Fibroblast of pulmonary artery (primary cell): ENCODE measurements at regions not wholly inside any gene's neighbourhood (a gene's known extent, or its start where the extent isn't known, plus 50 kb on each side); places are given as distances from the start of the nearest gene placed in this dataset.

ENCODE experiments used
- DNase-seq: peaks from one replicate; pipeline ENCODE4 v3.0.0-alpha.2; 2010; ENCODE audit warnings: low read depth
- H3K4me3 ChIP-seq: replicated peaks from 2 replicates; pipeline ENCODE4 v1.5.1; 2011; ENCODE audit warnings: low read depth, mild to moderate bottlenecking, control low read depth, low read length, moderate library complexity
- CTCF ChIP-seq: IDR thresholded peaks from 2 replicates; pipeline ENCODE4 v1.5.1; 2011; ENCODE audit warnings: mild to moderate bottlenecking, control low read depth, low read length, inconsistent platforms; ENCODE audit errors: missing control alignments

- DNase-seq = peak; percentile 1
- no peak for TF ChIP-seq CTCF
- no peak overlapping the region for H3K4me3 ChIP-seq
Measured at GRCh38 chr10:76647301-76647700, 990.3 kb downstream of the KCNMA1 start.

- no peak overlapping the region for H3K4me3 ChIP-seq
- DNase-seq = no peak
- no peak for TF ChIP-seq CTCF
Measured at GRCh38 chr10:76645341-76645740, 992.3 kb downstream of the KCNMA1 start.

- no peak for DNase-seq
- no peak overlapping the region for H3K4me3 ChIP-seq
- TF ChIP-seq CTCF = no peak
Measured at GRCh38 chr10:76644476-76644875, 993.1 kb downstream of the KCNMA1 start.

- no peak for DNase-seq
Measured at GRCh38 chr10:76643511-76643911, 994.1 kb downstream of the KCNMA1 start.

GRCh38 chr10:76642358-76642757 lies 995.2 kb downstream of the KCNMA1 start:
- TF ChIP-seq CTCF = no peak
- no peak overlapping the region for H3K4me3 ChIP-seq
- no peak for DNase-seq

More at GRCh38 chr10:76643511-76643911, 994.1 kb downstream of the KCNMA1 start:
- H3K4me3 ChIP-seq = no peak overlapping the region
- TF ChIP-seq CTCF = no peak

- no peak for TF ChIP-seq CTCF
- no peak for DNase-seq
- no peak overlapping the region for H3K4me3 ChIP-seq
Measured at GRCh38 chr10:76641215-76641614, 996.4 kb downstream of the KCNMA1 start.

- no peak for DNase-seq
- no peak for TF ChIP-seq CTCF
- H3K4me3 ChIP-seq = no peak overlapping the region
Measured at GRCh38 chr10:76640806-76641205, 996.8 kb downstream of the KCNMA1 start.
